H9 (cell line): ENCODE measurements at regions not wholly inside any gene's neighbourhood (a gene's known extent, or its start where the extent isn't known, plus 50 kb on each side); places are given as distances from the start of the nearest gene placed in this dataset.

Source experiments
- DNase-seq: peaks from one replicate; pipeline ENCODE4 v3.0.0-alpha.2; 2017
- H2AFZ ChIP-seq: one replicate; pipeline ENCODE4 v1.6.1; 2013; ENCODE audit warnings: mild to moderate bottlenecking, low read length, control low read depth, moderate library complexity
- H2AK5ac ChIP-seq: 2 replicates; pipeline ENCODE4 v1.6.1; 2013; ENCODE audit warnings: low read length, control low read depth, mixed read lengths; ENCODE audit not compliant: insufficient read length
- H2BK120ac ChIP-seq: one replicate; pipeline ENCODE4 v1.6.1; 2013; ENCODE audit warnings: low read depth, mild to moderate bottlenecking, low read length, control low read depth, inconsistent platforms; ENCODE audit not compliant: poor library complexity, severe bottlenecking
- H2BK12ac ChIP-seq: 2 replicates; pipeline ENCODE4 v1.6.1; 2013; ENCODE audit warnings: low read length, control low read depth, mixed read lengths, low read depth; ENCODE audit not compliant: insufficient read length
- H2BK15ac ChIP-seq: 2 replicates; pipeline ENCODE4 v1.6.1; 2013; ENCODE audit warnings: low read depth, low read length, control low read depth
- H2BK20ac ChIP-seq: one replicate; pipeline ENCODE4 v1.6.1; 2013; ENCODE audit warnings: low read depth, mild to moderate bottlenecking, low read length, control low read depth, inconsistent platforms; ENCODE audit not compliant: poor library complexity, severe bottlenecking
- H2BK5ac ChIP-seq: 2 replicates; pipeline ENCODE4 v1.6.1; 2013; ENCODE audit warnings: low read length, control low read depth, mixed read lengths; ENCODE audit not compliant: insufficient read length
- H3K14ac ChIP-seq: 2 replicates; pipeline ENCODE4 v1.6.1; 2013; ENCODE audit warnings: low read length, control low read depth; ENCODE audit not compliant: insufficient read depth
- H3K18ac ChIP-seq: 2 replicates; pipeline ENCODE4 v1.6.1; 2013; ENCODE audit warnings: low read depth, mild to moderate bottlenecking, mixed read lengths, low read length, control low read depth; ENCODE audit not compliant: insufficient read length
- H3K23ac ChIP-seq: 2 replicates; pipeline ENCODE4 v1.6.1; 2013; ENCODE audit warnings: low read length, control low read depth, mixed read lengths, low read depth; ENCODE audit not compliant: insufficient read length
- H3K23me2 ChIP-seq: 2 replicates; pipeline ENCODE4 v1.6.1; 2013; ENCODE audit warnings: low read depth, mild to moderate bottlenecking, mixed read lengths, low read length, control low read depth; ENCODE audit not compliant: insufficient read length, poor library complexity, severe bottlenecking
- H3K27ac ChIP-seq: 2 replicates; pipeline ENCODE4 v1.5.1; 2013; ENCODE audit warnings: low read length, control low read depth, mixed read lengths, low read depth; ENCODE audit not compliant: insufficient read length
- H3K27me3 ChIP-seq: 2 replicates; pipeline ENCODE4 v1.6.1; 2013; ENCODE audit warnings: low read length, control low read depth, inconsistent platforms; ENCODE audit not compliant: insufficient read depth
- H3K4ac ChIP-seq: 2 replicates; pipeline ENCODE4 v1.6.1; 2013; ENCODE audit warnings: low read depth, mild to moderate bottlenecking, control low read depth, inconsistent platforms, low read length, moderate library complexity
- H3K4me1 ChIP-seq: 2 replicates; pipeline ENCODE4 v1.6.1; 2013; ENCODE audit warnings: low read length, control low read depth, inconsistent platforms; ENCODE audit not compliant: insufficient read depth
- H3K4me2 ChIP-seq: 2 replicates; pipeline ENCODE4 v1.6.1; 2013; ENCODE audit warnings: low read length, control low read depth, mixed read lengths; ENCODE audit not compliant: insufficient read length, insufficient read depth
- H3K56ac ChIP-seq: 2 replicates; pipeline ENCODE4 v1.6.1; 2013; ENCODE audit warnings: low read depth, mild to moderate bottlenecking, mixed read lengths, low read length, control low read depth; ENCODE audit not compliant: insufficient read length
- H3K79me1 ChIP-seq: 2 replicates; pipeline ENCODE4 v1.6.1; 2013; ENCODE audit warnings: low read depth, mild to moderate bottlenecking, moderate library complexity, low read length, control low read depth, inconsistent platforms; ENCODE audit not compliant: insufficient read depth, poor library complexity, severe bottlenecking
- H3K79me2 ChIP-seq: 2 replicates; pipeline ENCODE4 v1.6.1; 2013; ENCODE audit warnings: low read length, control low read depth, inconsistent platforms; ENCODE audit not compliant: insufficient read depth
- H3K9ac ChIP-seq: 2 replicates; pipeline ENCODE4 v1.6.1; 2013; ENCODE audit warnings: low read length, control low read depth, mixed read lengths; ENCODE audit not compliant: insufficient read length; ENCODE audit errors: extremely low read depth
- H3K9me3 ChIP-seq: one replicate; pipeline ENCODE4 v1.6.1; 2013; ENCODE audit warnings: low read depth, low read length, inconsistent platforms; ENCODE audit not compliant: control insufficient read depth
- H3T11ph ChIP-seq: one replicate; pipeline ENCODE4 v1.6.1; 2013; ENCODE audit warnings: mild to moderate bottlenecking, low read length, control low read depth, inconsistent platforms
- H4K20me1 ChIP-seq: one replicate; pipeline ENCODE4 v1.6.1; 2013; ENCODE audit not compliant: control insufficient read depth, insufficient read length, insufficient read depth
- H4K5ac ChIP-seq: 2 replicates; pipeline ENCODE4 v1.6.1; 2013; ENCODE audit warnings: low read depth, mild to moderate bottlenecking, mixed read lengths, low read length, control low read depth; ENCODE audit not compliant: insufficient read length
- H4K8ac ChIP-seq: replicated peaks from 2 replicates; pipeline ENCODE4 v1.6.1; 2013; ENCODE audit warnings: low read length, control low read depth, mixed read lengths, low read depth; ENCODE audit not compliant: insufficient read length
- H4K91ac ChIP-seq: 2 replicates; pipeline ENCODE4 v1.6.1; 2013; ENCODE audit warnings: low read depth, mild to moderate bottlenecking, moderate library complexity, mixed read lengths, low read length, control low read depth; ENCODE audit not compliant: insufficient read length
- H3K27ac Mint-ChIP-seq, 3 experiments: 2 replicates in 2 of 3; 3 replicates in 1 of 3; pipeline ENCODE4 v1.8.0; 2020 to 2021; ENCODE audit warnings: mixed read lengths in 3 of 3, mild to moderate bottlenecking in 1 of 3, moderate library complexity in 1 of 3
- H3K27me3 Mint-ChIP-seq: 2 replicates; pipeline ENCODE4 v1.8.0; 2021; ENCODE audit warnings: low read depth, mild to moderate bottlenecking, moderate library complexity, mixed read lengths
- H3K36me3 Mint-ChIP-seq, 3 experiments: 2 replicates in 2 of 3; 3 replicates in 1 of 3; pipeline ENCODE4 v1.8.0; 2020 to 2021; ENCODE audit warnings: low read depth in 3 of 3, mixed read lengths in 3 of 3; ENCODE audit not compliant: insufficient read depth in 1 of 3
- H3K4me1 Mint-ChIP-seq, 2 experiments: 2 replicates each; pipeline ENCODE4 v1.8.0; 2020; ENCODE audit warnings: mixed read lengths in 2 of 2
- H3K4me3 Mint-ChIP-seq, 2 experiments: 2 replicates in 1 of 2; 3 replicates in 1 of 2; pipeline ENCODE4 v1.8.0; 2020 to 2021; ENCODE audit warnings: mild to moderate bottlenecking in 2 of 2, mixed read lengths in 2 of 2, moderate library complexity in 1 of 2
- H3K9me3 Mint-ChIP-seq, 2 experiments: 2 replicates in 1 of 2; 3 replicates in 1 of 2; pipeline ENCODE4 v1.8.0; 2020; ENCODE audit warnings: mild to moderate bottlenecking in 2 of 2, mixed read lengths in 2 of 2, moderate library complexity in 1 of 2
- CTCF ChIP-seq: fragments of 200-600 bp; sonication (generic); conservative IDR thresholded peaks from 3 replicates; pipeline ENCODE4 v1.8.0; 2021; ENCODE audit warnings: antibody characterized with exemption, mild to moderate bottlenecking
- WGBS: extraction: QIAGEN DNeasy Blood & Tissue Kit; methylation state at CpG from one replicate; pipeline ENCODE4 v1.1.7; 2013; ENCODE audit warnings: missing lambda C conversion rate, low lambda C conversion rate, mixed read lengths; ENCODE audit not compliant: insufficient read length; ENCODE audit errors: extremely low coverage; 5-methylcytosine and 5-hydroxymethylcytosine counted together

DNA sequence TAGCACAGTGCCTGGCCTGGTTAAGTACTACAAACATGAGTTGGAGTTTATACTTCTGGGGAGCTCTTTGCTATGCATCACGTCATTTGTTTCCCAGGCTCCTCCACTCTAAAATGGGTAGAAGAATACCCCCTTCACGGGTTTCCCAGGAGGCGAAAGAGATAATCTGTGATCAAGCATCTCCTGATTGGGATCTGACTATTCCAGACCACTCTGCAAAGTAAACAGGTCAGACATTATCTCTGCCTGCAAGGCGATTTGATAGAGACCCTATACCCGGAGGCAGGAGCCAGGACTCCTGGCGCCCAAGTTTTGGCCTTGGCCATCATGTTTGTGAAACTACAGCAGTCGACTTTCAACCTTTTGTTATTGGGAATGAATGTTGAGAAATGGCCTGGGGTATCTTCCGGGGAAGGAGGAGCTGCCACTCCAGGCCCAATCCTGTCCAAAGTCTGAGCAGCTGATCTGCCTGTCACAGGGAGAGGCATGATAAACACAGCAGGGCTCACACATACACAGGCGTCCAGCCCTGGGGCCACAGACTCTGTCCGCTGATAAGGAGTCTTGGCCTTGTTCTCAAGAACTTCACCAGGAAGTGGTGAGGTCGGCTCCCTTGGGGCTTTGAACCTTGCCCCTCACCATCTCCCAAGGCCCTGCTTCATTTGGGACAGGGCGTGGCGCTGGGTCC lies 199.9 kb downstream of the MAF start:
- no peak overlapping the region for H2BK120ac ChIP-seq
- no peak overlapping the region for H3K23ac ChIP-seq
- Mint-ChIP-seq H3K4me1 (peaks cover 2 to 4% of the 10 kb centered on the region in 2 experiments; a peak in 2 of 4 replicates), H3K27ac (no peak overlapping the region), H3K9me3 (peaks cover 5 to 6% of the 10 kb centered on the region in 2 experiments), H3K36me3 (peaks cover 0 to 6% (median 3%) of the 10 kb centered on the region in 3 experiments; a peak in 3 of 7 replicates), H3K27me3 (peaks cover 7% of the 10 kb centered on the region), H3K4me3 (no peak overlapping the region)
- no peak overlapping the region for H2BK12ac ChIP-seq
- H3K79me1 ChIP-seq = no peaks in the 10 kb centered on the region
- H4K8ac ChIP-seq = no peak overlapping the region
- TF ChIP-seq CTCF = no peak
- no peaks in the 10 kb centered on the region for H4K20me1 ChIP-seq
- H3K4me1 ChIP-seq = no peaks in the 10 kb centered on the region
- H3K18ac ChIP-seq = no peak overlapping the region
- H2BK20ac ChIP-seq = no peak overlapping the region
- H3K4ac ChIP-seq = no peak overlapping the region
- no peak overlapping the region for H2BK15ac ChIP-seq
- H3K14ac ChIP-seq = no peak overlapping the region
- no peak overlapping the region for H2AK5ac ChIP-seq
- WGBS = no CpG with 5 or more reads among the region's 13 CpGs
- no peak overlapping the region for H2BK5ac ChIP-seq
- H3K27me3 ChIP-seq = no peaks in the 10 kb centered on the region
- no peaks in the 10 kb centered on the region for H3K9me3 ChIP-seq
- H3K79me2 ChIP-seq = no peaks in the 10 kb centered on the region
- no peak overlapping the region for H3K56ac ChIP-seq
- H4K5ac ChIP-seq = no peak overlapping the region
- no peaks in the 10 kb centered on the region for H3K23me2 ChIP-seq
- no peak overlapping the region for H2AFZ ChIP-seq
- H3K4me2 ChIP-seq = no peak overlapping the region
- no peak overlapping the region for H3K27ac ChIP-seq
- H3T11ph ChIP-seq = no peak overlapping the region
- H4K91ac ChIP-seq = no peak overlapping the region
- DNase-seq = no peak
- H3K9ac ChIP-seq = no peak overlapping the region
